ENCODE measurements at regions not wholly inside any gene's neighbourhood (a gene's known extent, or its start where the extent isn't known, plus 50 kb on each side); places are given as distances from the start of the nearest gene placed in this dataset.

GRCh38 chr6:141848029-141848890 is 284.5 kb upstream of the GJE1 start:
- no peaks in the 10 kb centered on the region for H3K9me3 ChIP-seq (ENCODE audit: insufficient read depth, low read depth)
- BruUV-seq (replicated peaks), result no TSS peak
- H3K79me2 ChIP-seq (ENCODE audit: low read depth), result no peaks in the 10 kb centered on the region
- intact Hi-C loops (cut with micrococcal nuclease; ENCODE audit: unreplicated experiment), result no loop called here
- 0 out of 2 replicates have a peak, but pooled peaks cover 7% of the 10 kb centered on the region for H3K4me1 ChIP-seq (replicated peaks; ENCODE audit: insufficient read depth)
- DNase-seq, result no peak
- H3K36me3 ChIP-seq (ENCODE audit: low read depth), result no peaks in the 10 kb centered on the region
- H2AFZ ChIP-seq, result no peak overlapping the region
- POLR2A ChIA-PET (ENCODE audit: unreplicated experiment), result interaction anchor here (0.6 kb wide), 1 partner anchor 35 kb away, joined by 4 read pairs; no protein-coding TSS in a partner anchor
- CTCF ChIA-PET, result no interaction called here
- no peak overlapping the region for H3K4me3 ChIP-seq
- H3F3A ChIP-seq (ENCODE audit: insufficient read depth, low read depth), result no peaks in the 10 kb centered on the region
- H3K27me3 ChIP-seq (ENCODE audit: insufficient read depth, low read depth), result no peaks in the 10 kb centered on the region
- no peaks in the 10 kb centered on the region for H3K9me2 ChIP-seq (ENCODE audit: insufficient read depth)
- no peaks in the 10 kb centered on the region for H4K20me1 ChIP-seq (ENCODE audit: insufficient read depth)
- H3K27ac ChIP-seq, result no peak overlapping the region
- H3K4me2 ChIP-seq, result no peak overlapping the region
- no peak for TF ChIP-seq CTCF (conservative IDR thresholded peaks at IDR 0.05)
- TF ChIP-seq EZH2 (IDR thresholded peaks at IDR 0.05; ENCODE audit: low read depth), result no peak

GRCh38 chr6:141846639-141847038 is 286.1 kb upstream of the GJE1 start:
- H3K27ac ChIP-seq, result no peak overlapping the region
- H3K9me3 ChIP-seq (ENCODE audit: insufficient read depth, low read depth), result no peaks in the 10 kb centered on the region
- no peaks in the 10 kb centered on the region for H3F3A ChIP-seq (ENCODE audit: insufficient read depth, low read depth)
- no TSS peak for BruUV-seq (replicated peaks)
- CTCF ChIA-PET, result no interaction called here
- H3K4me1 ChIP-seq (replicated peaks; ENCODE audit: insufficient read depth), result 0 out of 2 replicates have a peak, but pooled peaks cover 7% of the 10 kb centered on the region
- H3K4me3 ChIP-seq, result no peak overlapping the region
- no peaks in the 10 kb centered on the region for H3K9me2 ChIP-seq (ENCODE audit: insufficient read depth)
- no peaks in the 10 kb centered on the region for H3K79me2 ChIP-seq (ENCODE audit: low read depth)
- intact Hi-C loops (cut with micrococcal nuclease; ENCODE audit: unreplicated experiment), result no loop called here
- no peak for TF ChIP-seq EZH2 (IDR thresholded peaks at IDR 0.05; ENCODE audit: low read depth)
- TF ChIP-seq CTCF (conservative IDR thresholded peaks at IDR 0.05), result no peak
- POLR2A ChIA-PET (ENCODE audit: unreplicated experiment), result no interaction called here
- H3K27me3 ChIP-seq (ENCODE audit: insufficient read depth, low read depth), result no peaks in the 10 kb centered on the region
- DNase-seq, result no peak
- H2AFZ ChIP-seq, result no peak overlapping the region
- H4K20me1 ChIP-seq (ENCODE audit: insufficient read depth), result no peaks in the 10 kb centered on the region
- no peaks in the 10 kb centered on the region for H3K36me3 ChIP-seq (ENCODE audit: low read depth)
- no peak overlapping the region for H3K4me2 ChIP-seq

- no peaks in the 10 kb centered on the region for H4K20me1 ChIP-seq (ENCODE audit: insufficient read depth)
- no TSS peak for BruUV-seq (replicated peaks)
- no peak for DNase-seq
- H3K27me3 ChIP-seq (ENCODE audit: insufficient read depth, low read depth), result no peaks in the 10 kb centered on the region
- TF ChIP-seq EZH2 (IDR thresholded peaks at IDR 0.05; ENCODE audit: low read depth), result no peak
- TF ChIP-seq CTCF (conservative IDR thresholded peaks at IDR 0.05), result no peak
- CTCF ChIA-PET, result no interaction called here
- no peak overlapping the region for H3K27ac ChIP-seq
- H3K36me3 ChIP-seq (ENCODE audit: low read depth), result no peaks in the 10 kb centered on the region
- intact Hi-C loops (cut with micrococcal nuclease; ENCODE audit: unreplicated experiment), result no loop called here
- no peak overlapping the region for H2AFZ ChIP-seq
- no peaks in the 10 kb centered on the region for H3K79me2 ChIP-seq (ENCODE audit: low read depth)
- H3K4me1 ChIP-seq (replicated peaks; ENCODE audit: insufficient read depth), result 0 out of 2 replicates have a peak, but pooled peaks cover 3% of the 10 kb centered on the region
- POLR2A ChIA-PET (ENCODE audit: unreplicated experiment), result no interaction called here
- no peaks in the 10 kb centered on the region for H3K9me3 ChIP-seq (ENCODE audit: insufficient read depth, low read depth)
- no peaks in the 10 kb centered on the region for H3K9me2 ChIP-seq (ENCODE audit: insufficient read depth)
- no peak overlapping the region for H3K4me3 ChIP-seq
- H3K4me2 ChIP-seq, result no peak overlapping the region
- H3F3A ChIP-seq (ENCODE audit: insufficient read depth, low read depth), result no peaks in the 10 kb centered on the region
These were observed 289.4 kb upstream of the GJE1 start for GRCh38 chr6:141843178-141843834.

Data from PC-9 (cell line).